Thoracic aorta (tissue), 2 donors: ENCODE measurements at regions not wholly inside any gene's neighbourhood (a gene's known extent, or its start where the extent isn't known, plus 50 kb on each side); places are given as distances from the start of the nearest gene placed in this dataset.

Source experiments
- ATAC-seq: fragments of 150-250 bp; one replicate; pipeline ENCODE4 v1.8.0; 2017; ENCODE audit warnings: low read depth; ENCODE audit not compliant: insufficient number of reproducible peaks, low FRiP score
- DNase-seq: peaks from one replicate; pipeline ENCODE4 v3.0.0-alpha.2; 2020; ENCODE audit warnings: low spot score
- H3K27ac ChIP-seq, 2 donors: fragments of 200-600 bp; sonication (generic); 1 replicate in 1 of 2; 2 replicates in 1 of 2; pipeline ENCODE4 v1.5.1; 2016; ENCODE audit warnings: mild to moderate bottlenecking in 2 of 2, moderate library complexity in 2 of 2
- H3K27me3 ChIP-seq: fragments of 200-600 bp; sonication (generic); replicated peaks from 2 replicates; pipeline ENCODE4 v1.6.0; 2016; ENCODE audit warnings: mild to moderate bottlenecking; ENCODE audit not compliant: insufficient read depth
- H3K36me3 ChIP-seq: fragments of 200-600 bp; sonication (generic); one replicate; pipeline ENCODE4 v1.5.1; 2016
- H3K4me1 ChIP-seq, 2 donors: fragments of 200-600 bp; sonication (generic); 1 replicate in 1 of 2; 2 replicates in 1 of 2; pipeline versions ENCODE4 v1.5.1 to v1.6.0; 2016; ENCODE audit warnings: low read depth in 2 of 2, mild to moderate bottlenecking in 1 of 2; ENCODE audit not compliant: control insufficient read depth in 1 of 2
- H3K4me3 ChIP-seq: fragments of 200-600 bp; sonication (generic); 2 replicates; pipeline ENCODE4 v1.5.1; 2016; ENCODE audit warnings: mild to moderate bottlenecking
- H3K9me3 ChIP-seq: fragments of 200-600 bp; sonication (generic); 2 replicates; pipeline ENCODE4 v1.5.1; 2016
- TF ChIP-seq, protein P1 (sequence below): fragments of 200-600 bp; sonication (generic); IDR thresholded peaks from one replicate; pipeline ENCODE4 v1.5.1; 2019; ENCODE audit warnings: antibody characterized with exemption

DNA sequence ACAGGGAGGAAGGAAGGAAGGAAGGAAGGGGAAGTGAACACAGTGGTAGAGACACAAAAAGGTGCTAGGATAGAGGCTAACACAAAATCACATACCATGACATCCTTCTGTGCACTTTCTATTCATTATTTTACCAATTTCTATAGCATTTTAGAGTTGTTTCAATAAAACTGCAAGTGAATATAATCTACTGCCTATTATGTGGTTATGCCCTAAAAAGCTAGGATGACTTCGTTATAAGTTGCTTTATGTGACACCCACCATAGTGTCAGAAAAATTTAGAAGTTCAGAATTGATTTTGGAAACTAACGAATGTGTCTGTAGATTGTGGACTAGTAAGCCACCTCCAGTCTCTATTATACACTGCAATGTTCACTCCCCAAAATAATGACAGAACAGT, 59.4 kb upstream of the EDNRA start:
- Histone ChIP-seq H3K27me3 (no peaks in the 10 kb centered on the region), H3K4me1 (peaks cover 5 to 8% of the 10 kb centered on the region in 2 donors), H3K4me3 (no peak overlapping the region), H3K9me3 (no peaks in the 10 kb centered on the region), H3K27ac (no peak overlapping the region), H3K36me3 (no peaks in the 10 kb centered on the region)
- DNase-seq: no peak
- no peak for ATAC-seq
- TF ChIP-seq, protein P1, sequence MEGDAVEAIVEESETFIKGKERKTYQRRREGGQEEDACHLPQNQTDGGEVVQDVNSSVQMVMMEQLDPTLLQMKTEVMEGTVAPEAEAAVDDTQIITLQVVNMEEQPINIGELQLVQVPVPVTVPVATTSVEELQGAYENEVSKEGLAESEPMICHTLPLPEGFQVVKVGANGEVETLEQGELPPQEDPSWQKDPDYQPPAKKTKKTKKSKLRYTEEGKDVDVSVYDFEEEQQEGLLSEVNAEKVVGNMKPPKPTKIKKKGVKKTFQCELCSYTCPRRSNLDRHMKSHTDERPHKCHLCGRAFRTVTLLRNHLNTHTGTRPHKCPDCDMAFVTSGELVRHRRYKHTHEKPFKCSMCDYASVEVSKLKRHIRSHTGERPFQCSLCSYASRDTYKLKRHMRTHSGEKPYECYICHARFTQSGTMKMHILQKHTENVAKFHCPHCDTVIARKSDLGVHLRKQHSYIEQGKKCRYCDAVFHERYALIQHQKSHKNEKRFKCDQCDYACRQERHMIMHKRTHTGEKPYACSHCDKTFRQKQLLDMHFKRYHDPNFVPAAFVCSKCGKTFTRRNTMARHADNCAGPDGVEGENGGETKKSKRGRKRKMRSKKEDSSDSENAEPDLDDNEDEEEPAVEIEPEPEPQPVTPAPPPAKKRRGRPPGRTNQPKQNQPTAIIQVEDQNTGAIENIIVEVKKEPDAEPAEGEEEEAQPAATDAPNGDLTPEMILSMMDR: no peak

DNA sequence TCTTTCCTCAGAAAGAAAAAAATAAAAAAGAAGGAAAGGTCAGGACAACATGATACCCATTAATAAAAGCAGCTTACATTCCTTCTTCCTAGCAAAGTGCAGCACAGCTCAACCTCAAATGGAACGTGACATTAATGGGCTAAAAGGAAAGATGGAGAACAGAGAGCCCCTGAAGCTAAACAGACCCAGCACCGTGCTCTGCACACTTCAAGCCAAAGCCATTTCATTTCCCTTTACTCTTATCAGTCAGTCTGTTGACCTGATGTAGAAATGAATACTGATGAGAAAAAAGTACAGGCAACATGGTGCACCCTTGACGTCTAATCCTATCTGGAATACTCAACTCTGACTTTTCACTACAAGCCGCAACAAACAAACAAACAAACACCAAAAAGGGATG, 57.7 kb upstream of the EDNRA start:
- no peak for ATAC-seq
- DNase-seq: no peak
- H3K4me1 ChIP-seq: peaks cover 5% of the 10 kb centered on the region in 2 donors
- H3K36me3 ChIP-seq: no peaks in the 10 kb centered on the region
- no peak overlapping the region for H3K4me3 ChIP-seq
- TF ChIP-seq, protein P1: no peak
- H3K27me3 ChIP-seq: no peaks in the 10 kb centered on the region
- H3K27ac ChIP-seq: no peak overlapping the region
- no peaks in the 10 kb centered on the region for H3K9me3 ChIP-seq

DNA sequence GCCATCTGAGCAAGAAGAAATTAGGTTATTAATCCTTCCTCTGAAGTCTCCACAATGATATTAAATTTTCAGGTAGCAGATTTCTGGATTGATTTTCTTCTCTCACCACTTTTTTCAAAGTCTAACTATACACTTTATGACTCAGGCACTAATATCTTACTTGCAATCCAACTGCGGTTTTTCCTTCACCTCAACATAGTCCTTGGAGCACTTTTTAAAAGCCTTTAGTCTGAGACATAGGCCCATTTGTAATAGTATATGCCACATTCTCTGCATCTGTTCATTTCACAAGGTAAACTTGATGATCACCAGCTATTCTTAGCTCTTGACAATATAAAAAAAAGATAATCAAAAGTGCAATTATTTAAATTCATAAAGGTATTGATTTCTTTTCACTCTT, 55.9 kb upstream of the EDNRA start:
- H3K27me3 ChIP-seq: no peaks in the 10 kb centered on the region
- H3K9me3 ChIP-seq: no peaks in the 10 kb centered on the region
- DNase-seq (no peak), ATAC-seq (no peak)
- H3K4me1 ChIP-seq: no peaks in the 10 kb centered on the region
- H3K27ac ChIP-seq: no peak overlapping the region
- H3K36me3 ChIP-seq: no peaks in the 10 kb centered on the region
- H3K4me3 ChIP-seq: no peak overlapping the region
- TF ChIP-seq, protein P1: no peak

DNA sequence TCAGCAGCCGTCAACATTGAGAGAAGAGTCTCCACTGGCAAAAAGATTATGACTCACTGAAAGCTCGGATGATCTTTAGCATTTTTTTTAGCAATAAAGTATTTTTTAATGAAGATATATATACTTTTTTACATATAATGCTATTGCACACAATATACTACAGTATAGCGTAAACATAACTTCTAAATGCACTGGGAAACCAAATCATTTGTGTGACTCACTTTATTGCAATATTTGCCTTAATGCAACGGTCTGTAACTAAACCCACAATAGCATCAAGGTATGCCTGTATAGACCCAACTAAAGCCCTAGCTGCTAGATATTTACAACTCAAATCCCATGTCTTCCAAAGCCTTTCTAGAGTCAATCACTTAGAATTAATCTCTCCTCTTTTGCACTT, 52.3 kb upstream of the EDNRA start:
- H3K9me3 ChIP-seq: no peaks in the 10 kb centered on the region
- H3K36me3 ChIP-seq: no peaks in the 10 kb centered on the region
- ATAC-seq (no peak), DNase-seq (no peak)
- H3K27me3 ChIP-seq: no peaks in the 10 kb centered on the region
- TF ChIP-seq, protein P1: no peak
- H3K4me3 ChIP-seq: no peak overlapping the region
- no peak overlapping the region for H3K27ac ChIP-seq
- no peaks in the 10 kb centered on the region for H3K4me1 ChIP-seq

DNA sequence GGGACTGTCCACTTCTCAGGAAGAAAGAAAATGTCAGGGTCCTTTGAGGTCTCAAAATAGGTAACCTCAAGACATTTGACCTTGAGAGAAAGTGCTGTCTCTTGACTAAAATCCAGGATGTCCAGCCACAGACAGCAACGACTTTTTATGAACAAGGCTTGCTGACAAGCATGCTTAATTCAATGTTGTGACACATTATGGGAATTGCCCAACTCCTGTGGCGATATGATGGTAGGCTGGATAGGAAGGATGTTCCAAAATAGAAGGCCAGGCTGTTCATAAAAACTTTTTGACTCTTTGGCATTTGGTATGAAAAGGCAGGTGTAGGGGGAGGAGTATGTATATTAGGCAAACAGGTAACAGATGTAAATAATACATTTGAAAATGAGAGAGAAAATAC, 50.8 kb upstream of the EDNRA start:
- DNase-seq (no peak), ATAC-seq (no peak)
- TF ChIP-seq, protein P1: no peak
- Histone ChIP-seq H3K36me3 (no peaks in the 10 kb centered on the region), H3K9me3 (no peaks in the 10 kb centered on the region), H3K4me1 (no peaks in the 10 kb centered on the region), H3K27me3 (no peaks in the 10 kb centered on the region), H3K4me3 (no peak overlapping the region), H3K27ac (no peak overlapping the region)
